ENCODE measurements at regions not wholly inside any gene's neighbourhood (a gene's known extent, or its start where the extent isn't known, plus 50 kb on each side); places are given as distances from the start of the nearest gene placed in this dataset.

- Mint-ChIP-seq H3K27ac (no peak overlapping the region), H3K4me1 (peaks cover 6% of the 10 kb centered on the region)
Measured at GRCh38 chr9:89811886-89812450, 207.2 kb downstream of the GADD45G start.

GRCh38 chr9:89812556-89813181 is 207.9 kb downstream of the GADD45G start:
- Mint-ChIP-seq H3K4me3 (no peak overlapping the region), H3K36me3 (no peaks in the 10 kb centered on the region), H3K27ac (no peak overlapping the region), H3K9me3 (no peaks in the 10 kb centered on the region), H3K4me1 (peaks cover 6% of the 10 kb centered on the region)
- ATAC-seq = no peak
- no peak for DNase-seq (ENCODE audit: low spot score in 2 of 2)

More at GRCh38 chr9:89811886-89812450, 207.2 kb downstream of the GADD45G start:
- ATAC-seq (no peak), DNase-seq (ENCODE audit: low spot score in 2 of 2) (no peak)
- Mint-ChIP-seq H3K4me3 (no peak overlapping the region), H3K36me3 (no peaks in the 10 kb centered on the region), H3K9me3 (no peaks in the 10 kb centered on the region)

- no peak for DNase-seq (ENCODE audit: low spot score in 2 of 2)
- peaks cover 6% of the 10 kb centered on the region for H3K4me1 Mint-ChIP-seq
Measured at GRCh38 chr9:89813482-89813881, 208.7 kb downstream of the GADD45G start.

GRCh38 chr9:89814340-89815040 is 209.7 kb downstream of the GADD45G start:
- Mint-ChIP-seq H3K36me3 (no peaks in the 10 kb centered on the region), H3K4me1 (peaks cover 6% of the 10 kb centered on the region), H3K4me3 (no peak overlapping the region), H3K27ac (no peak overlapping the region), H3K9me3 (no peaks in the 10 kb centered on the region)
- DNase-seq (ENCODE audit: low spot score in 2 of 2) = no peak
- no peak for ATAC-seq

More at GRCh38 chr9:89813482-89813881, 208.7 kb downstream of the GADD45G start:
- H3K27ac Mint-ChIP-seq = no peak overlapping the region
- no peak for ATAC-seq
- H3K4me3 Mint-ChIP-seq = no peak overlapping the region
- H3K36me3 Mint-ChIP-seq = no peaks in the 10 kb centered on the region
- no peaks in the 10 kb centered on the region for H3K9me3 Mint-ChIP-seq

GRCh38 chr9:89815061-89815902 is 210.5 kb downstream of the GADD45G start:
- no peak overlapping the region for H3K4me3 Mint-ChIP-seq
- no peaks in the 10 kb centered on the region for H3K36me3 Mint-ChIP-seq
- H3K9me3 Mint-ChIP-seq = no peaks in the 10 kb centered on the region
- DNase-seq (ENCODE audit: low spot score in 2 of 2) = no peak
- no peak overlapping the region for H3K27ac Mint-ChIP-seq
- ATAC-seq = peak; percentile 22
- H3K4me1 Mint-ChIP-seq = peaks cover 9% of the 10 kb centered on the region

GRCh38 chr9:89815903-89816573 is 211.2 kb downstream of the GADD45G start:
- DNase-seq (ENCODE audit: low spot score in 2 of 2) (no peak), ATAC-seq (peak; percentile 39)
- Mint-ChIP-seq H3K27ac (no peak overlapping the region), H3K4me1 (peaks cover 12% of the 10 kb centered on the region), H3K9me3 (no peaks in the 10 kb centered on the region), H3K36me3 (no peaks in the 10 kb centered on the region), H3K4me3 (no peak overlapping the region)

GRCh38 chr9:89817151-89817950 is 212.5 kb downstream of the GADD45G start:
- Mint-ChIP-seq H3K36me3 (no peaks in the 10 kb centered on the region), H3K27ac (no peak overlapping the region), H3K9me3 (no peaks in the 10 kb centered on the region), H3K4me1 (peaks cover 12% of the 10 kb centered on the region), H3K4me3 (no peak overlapping the region)
- ATAC-seq = no peak
- DNase-seq (ENCODE audit: low spot score in 2 of 2) = no peak

GRCh38 chr9:89820337-89820736 is 215.5 kb downstream of the GADD45G start:
- Mint-ChIP-seq H3K4me1 (peaks cover 6% of the 10 kb centered on the region), H3K27ac (no peak overlapping the region), H3K36me3 (no peaks in the 10 kb centered on the region), H3K4me3 (no peak overlapping the region), H3K9me3 (no peaks in the 10 kb centered on the region)
- DNase-seq (ENCODE audit: low spot score in 2 of 2) (no peak), ATAC-seq (no peak)

GRCh38 chr9:89821081-89821480 is 216.3 kb downstream of the GADD45G start:
- no peaks in the 10 kb centered on the region for H3K36me3 Mint-ChIP-seq
- H3K27ac Mint-ChIP-seq = no peak overlapping the region
- H3K4me1 Mint-ChIP-seq = peaks cover 6% of the 10 kb centered on the region
- H3K9me3 Mint-ChIP-seq = no peaks in the 10 kb centered on the region
- H3K4me3 Mint-ChIP-seq = no peak overlapping the region
- DNase-seq (ENCODE audit: low spot score in 2 of 2) = no peak
- no peak for ATAC-seq

- DNase-seq (ENCODE audit: low spot score in 2 of 2) (no peak), ATAC-seq (no peak)
- Mint-ChIP-seq H3K36me3 (no peaks in the 10 kb centered on the region), H3K4me3 (no peak overlapping the region), H3K4me1 (peaks cover 10% of the 10 kb centered on the region), H3K9me3 (no peaks in the 10 kb centered on the region), H3K27ac (no peak overlapping the region)
Measured at GRCh38 chr9:89822996-89823395, 218.2 kb downstream of the GADD45G start.

- Mint-ChIP-seq H3K9me3 (peaks cover 7% of the 10 kb centered on the region), H3K36me3 (no peaks in the 10 kb centered on the region), H3K4me1 (peaks cover 12% of the 10 kb centered on the region), H3K4me3 (no peak overlapping the region), H3K27ac (no peak overlapping the region)
- ATAC-seq (no peak), DNase-seq (ENCODE audit: low spot score in 2 of 2) (no peak)
Measured at GRCh38 chr9:89825669-89826068, 220.9 kb downstream of the GADD45G start.

- Mint-ChIP-seq H3K4me1 (peaks cover 12% of the 10 kb centered on the region), H3K27ac (no peak overlapping the region), H3K9me3 (peaks cover 7% of the 10 kb centered on the region), H3K36me3 (no peaks in the 10 kb centered on the region), H3K4me3 (no peak overlapping the region)
- no peak for DNase-seq (ENCODE audit: low spot score in 2 of 2)
- no peak for ATAC-seq
Measured at GRCh38 chr9:89826186-89826585, 221.4 kb downstream of the GADD45G start.

GRCh38 chr9:89829346-89829745 is 224.5 kb downstream of the GADD45G start:
- H3K4me1 Mint-ChIP-seq = peaks cover 12% of the 10 kb centered on the region

GRCh38 chr9:89835666-89836065 is 230.9 kb downstream of the GADD45G start:
- DNase-seq (ENCODE audit: low spot score in 2 of 2) (peak in 1 of 2 donors; percentile 1), ATAC-seq (no peak)
- no peaks in the 10 kb centered on the region for H3K9me3 Mint-ChIP-seq
- H3K27ac Mint-ChIP-seq = peak overlapping the region; percentile 51
- no peaks in the 10 kb centered on the region for H3K36me3 Mint-ChIP-seq
- no peak overlapping the region for H3K4me3 Mint-ChIP-seq
- no peaks in the 10 kb centered on the region for H3K4me1 Mint-ChIP-seq

More at GRCh38 chr9:89829346-89829745, 224.5 kb downstream of the GADD45G start:
- Mint-ChIP-seq H3K36me3 (no peaks in the 10 kb centered on the region), H3K9me3 (peaks cover 7% of the 10 kb centered on the region), H3K27ac (no peak overlapping the region), H3K4me3 (no peak overlapping the region)
- ATAC-seq = no peak
- DNase-seq (ENCODE audit: low spot score in 2 of 2) = no peak

Measured in stimulated activated effector memory CD8-positive, alpha-beta T cell treated with anti-CD3 and anti-CD28 coated beads, Interleukin-12 subunit alpha, Interleukin-12 subunit beta, amount 100 ng/mL, for 72 hours (primary cell).